Chondrocyte (in vitro differentiated cells): ENCODE measurements at regions not wholly inside any gene's neighbourhood (a gene's known extent, or its start where the extent isn't known, plus 50 kb on each side); places are given as distances from the start of the nearest gene placed in this dataset.

Source experiments
- DNase-seq: peaks from one replicate; pipeline ENCODE4 v3.0.0; 2021; ENCODE audit warnings: mixed read lengths, low spot score
- H3K27ac Mint-ChIP-seq: one replicate; pipeline ENCODE4 v1.8.0; 2021; ENCODE audit warnings: mild to moderate bottlenecking, moderate library complexity, mixed read lengths; ENCODE audit not compliant: unreplicated experiment
- H3K27me3 Mint-ChIP-seq: 2 replicates; pipeline ENCODE4 v1.8.0; 2021; ENCODE audit warnings: low read depth, mixed read lengths
- H3K36me3 Mint-ChIP-seq: 2 replicates; pipeline ENCODE4 v1.8.0; 2021; ENCODE audit warnings: low read depth, mixed read lengths
- H3K4me1 Mint-ChIP-seq: 2 replicates; pipeline ENCODE4 v1.8.0; 2021; ENCODE audit warnings: low read depth, mild to moderate bottlenecking, mixed read lengths
- H3K4me3 Mint-ChIP-seq: one replicate; pipeline ENCODE4 v1.8.0; 2021; ENCODE audit warnings: mild to moderate bottlenecking, moderate library complexity, mixed read lengths; ENCODE audit not compliant: unreplicated experiment
- H3K9me3 Mint-ChIP-seq: 2 replicates; pipeline ENCODE4 v1.8.0; 2021; ENCODE audit warnings: low read depth, mixed read lengths
- TF ChIP-seq, protein P1 (sequence below): fragments of 200-600 bp; sonication (generic); IDR thresholded peaks from 2 replicates; pipeline ENCODE4 v1.5.0; 2021; ENCODE audit warnings: antibody characterized with exemption, mild to moderate bottlenecking, moderate library complexity

DNA sequence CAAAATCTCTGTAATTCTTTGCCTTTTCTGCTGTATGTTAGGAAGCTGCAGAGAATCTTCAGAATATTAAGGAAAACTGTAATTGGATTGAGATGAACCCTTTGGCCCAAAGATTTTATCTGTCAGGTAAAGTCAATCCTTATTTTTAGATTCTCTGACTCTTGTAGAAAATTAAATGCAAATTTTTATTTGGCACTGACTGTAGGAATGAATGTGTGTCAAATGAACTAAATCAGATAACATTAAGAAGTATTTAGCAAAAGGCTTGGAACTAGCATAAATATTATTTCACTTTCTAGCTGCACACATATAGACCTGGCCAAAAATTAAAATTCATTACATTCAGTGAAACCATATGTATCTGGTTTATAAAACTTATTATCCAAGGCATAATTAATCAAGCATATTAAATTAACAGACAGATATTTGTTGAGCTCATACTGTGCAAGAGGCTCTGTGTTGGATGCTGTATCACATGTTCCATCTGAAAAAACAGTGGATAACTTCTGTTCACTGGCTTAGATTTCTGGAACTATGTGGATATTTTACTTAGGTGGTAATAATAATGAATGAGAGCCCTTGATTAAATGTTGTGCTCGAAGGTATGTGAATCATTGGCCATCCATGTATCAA, 124.8 kb downstream of the HDGFL1 start:
- TF ChIP-seq, protein P1, sequence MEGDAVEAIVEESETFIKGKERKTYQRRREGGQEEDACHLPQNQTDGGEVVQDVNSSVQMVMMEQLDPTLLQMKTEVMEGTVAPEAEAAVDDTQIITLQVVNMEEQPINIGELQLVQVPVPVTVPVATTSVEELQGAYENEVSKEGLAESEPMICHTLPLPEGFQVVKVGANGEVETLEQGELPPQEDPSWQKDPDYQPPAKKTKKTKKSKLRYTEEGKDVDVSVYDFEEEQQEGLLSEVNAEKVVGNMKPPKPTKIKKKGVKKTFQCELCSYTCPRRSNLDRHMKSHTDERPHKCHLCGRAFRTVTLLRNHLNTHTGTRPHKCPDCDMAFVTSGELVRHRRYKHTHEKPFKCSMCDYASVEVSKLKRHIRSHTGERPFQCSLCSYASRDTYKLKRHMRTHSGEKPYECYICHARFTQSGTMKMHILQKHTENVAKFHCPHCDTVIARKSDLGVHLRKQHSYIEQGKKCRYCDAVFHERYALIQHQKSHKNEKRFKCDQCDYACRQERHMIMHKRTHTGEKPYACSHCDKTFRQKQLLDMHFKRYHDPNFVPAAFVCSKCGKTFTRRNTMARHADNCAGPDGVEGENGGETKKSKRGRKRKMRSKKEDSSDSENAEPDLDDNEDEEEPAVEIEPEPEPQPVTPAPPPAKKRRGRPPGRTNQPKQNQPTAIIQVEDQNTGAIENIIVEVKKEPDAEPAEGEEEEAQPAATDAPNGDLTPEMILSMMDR, result no peak
- H3K9me3 Mint-ChIP-seq, result peaks cover 3% of the 10 kb centered on the region
- H3K36me3 Mint-ChIP-seq, result no peaks in the 10 kb centered on the region
- no peak overlapping the region for H3K4me3 Mint-ChIP-seq
- H3K27ac Mint-ChIP-seq, result no peak overlapping the region
- H3K4me1 Mint-ChIP-seq, result peaks cover 4% of the 10 kb centered on the region
- no peak for DNase-seq
- H3K27me3 Mint-ChIP-seq, result no peaks in the 10 kb centered on the region

DNA sequence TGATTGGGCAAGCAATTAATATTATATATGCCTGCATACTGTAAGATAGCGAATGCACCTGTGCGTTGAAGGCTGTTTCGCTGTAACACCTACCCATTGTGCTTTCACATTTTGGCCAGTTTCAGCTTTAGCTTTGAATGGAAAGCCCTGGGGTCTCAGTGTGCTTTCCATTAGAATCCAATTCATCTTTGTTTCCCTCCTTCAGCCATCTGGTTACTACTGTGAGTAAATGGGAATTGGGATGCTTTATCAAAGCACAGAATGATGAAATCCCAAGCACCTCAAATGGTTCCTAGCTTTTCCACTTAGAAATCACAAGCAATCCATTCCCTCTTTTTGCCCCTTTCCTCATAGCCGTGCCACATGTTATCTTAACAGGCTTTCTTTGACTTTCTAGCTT, 127.1 kb downstream of the HDGFL1 start:
- no peaks in the 10 kb centered on the region for H3K9me3 Mint-ChIP-seq
- no peaks in the 10 kb centered on the region for H3K36me3 Mint-ChIP-seq
- H3K27ac Mint-ChIP-seq, result no peak overlapping the region
- no peak for DNase-seq
- H3K4me3 Mint-ChIP-seq, result no peak overlapping the region
- TF ChIP-seq, protein P1, result no peak
- no peaks in the 10 kb centered on the region for H3K27me3 Mint-ChIP-seq
- H3K4me1 Mint-ChIP-seq, result peaks cover 15% of the 10 kb centered on the region

DNA sequence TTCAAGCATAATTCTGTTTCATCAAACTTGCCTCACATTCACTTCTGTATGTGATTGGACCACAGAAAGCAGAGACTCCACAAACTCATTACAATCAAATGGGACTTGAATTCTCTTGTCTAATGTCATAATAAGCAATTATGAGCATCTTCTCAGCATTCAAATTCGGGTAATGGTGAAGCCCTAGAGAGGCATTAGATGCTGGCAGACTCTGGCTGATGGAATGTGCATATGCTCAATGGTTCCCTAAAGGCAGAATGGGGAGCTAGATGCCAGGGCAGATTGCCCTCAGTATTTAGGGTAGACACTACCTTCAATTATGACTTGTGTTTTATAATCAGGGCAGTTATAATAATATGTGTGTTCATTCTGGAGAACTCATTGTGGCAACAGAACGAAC, 127.9 kb downstream of the HDGFL1 start:
- Mint-ChIP-seq H3K27ac (no peak overlapping the region), H3K4me1 (peaks cover 15% of the 10 kb centered on the region), H3K36me3 (no peaks in the 10 kb centered on the region), H3K4me3 (no peak overlapping the region), H3K9me3 (no peaks in the 10 kb centered on the region), H3K27me3 (no peaks in the 10 kb centered on the region)
- no peak for DNase-seq
- TF ChIP-seq, protein P1, result no peak

DNA sequence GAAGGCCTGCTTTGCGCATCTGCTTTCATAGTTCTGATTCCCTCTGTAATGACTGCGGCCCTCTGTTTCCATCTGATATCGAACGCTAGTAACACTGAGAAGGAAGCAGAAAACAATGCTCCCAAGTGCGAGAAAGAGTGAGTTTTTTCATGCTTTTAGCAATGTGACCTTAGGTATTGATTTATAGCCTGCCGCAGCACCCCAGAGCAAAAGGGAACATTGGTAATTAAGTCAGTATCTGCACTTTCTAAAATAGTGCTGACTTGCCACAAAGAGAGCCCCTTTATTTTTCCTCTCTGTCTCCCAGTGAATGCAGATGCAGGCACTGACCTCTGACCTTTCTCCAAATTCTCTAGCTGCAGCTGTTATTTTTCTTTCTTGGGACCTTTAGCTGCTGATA, 129.8 kb downstream of the HDGFL1 start:
- no peaks in the 10 kb centered on the region for H3K36me3 Mint-ChIP-seq
- TF ChIP-seq, protein P1, result no peak
- no peak overlapping the region for H3K4me3 Mint-ChIP-seq
- no peak for DNase-seq
- no peaks in the 10 kb centered on the region for H3K9me3 Mint-ChIP-seq
- no peaks in the 10 kb centered on the region for H3K27me3 Mint-ChIP-seq
- peaks cover 15% of the 10 kb centered on the region for H3K4me1 Mint-ChIP-seq
- no peak overlapping the region for H3K27ac Mint-ChIP-seq

DNA sequence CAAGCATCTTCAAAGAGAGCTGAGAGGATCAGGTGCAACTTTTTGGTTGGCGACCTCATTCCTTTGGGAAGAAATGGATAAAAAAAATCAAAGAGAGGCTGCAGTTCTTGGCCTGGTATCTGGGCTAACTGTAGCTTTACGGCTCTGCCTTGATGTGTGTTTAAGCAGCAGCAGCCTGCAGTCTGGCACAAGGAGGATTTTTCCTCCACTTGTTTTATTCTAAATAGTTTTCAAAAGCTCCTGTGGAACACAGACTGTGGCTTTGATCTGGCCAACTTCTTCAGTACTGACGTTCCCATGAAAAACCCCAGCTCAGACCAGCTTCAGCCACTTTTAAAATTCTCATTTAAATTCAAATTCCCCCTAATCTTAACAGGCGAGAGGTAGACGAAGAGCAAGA, 137.3 kb downstream of the HDGFL1 start:
- TF ChIP-seq, protein P1, result no peak
- Mint-ChIP-seq H3K4me3 (no peak overlapping the region), H3K27me3 (no peaks in the 10 kb centered on the region), H3K4me1 (peaks cover 5% of the 10 kb centered on the region), H3K27ac (no peak overlapping the region), H3K36me3 (no peaks in the 10 kb centered on the region), H3K9me3 (no peaks in the 10 kb centered on the region)
- no peak for DNase-seq
